H1 (cell line): ENCODE measurements at regions not wholly inside any gene's neighbourhood (a gene's known extent, or its start where the extent isn't known, plus 50 kb on each side); places are given as distances from the start of the nearest gene placed in this dataset.

Experiments used
- CTCF ChIA-PET: fragments of 300-600 bp; sonication (Branson Sonifier 250); formaldehyde crosslinking; loops from one replicate; lab custom pipeline; 2021; ENCODE audit not compliant: partially characterized antibody; lab: Charles Lee
- POLR2A ChIA-PET: fragments of 300-600 bp; sonication (Branson Sonifier 250); formaldehyde crosslinking; loops from one replicate; lab custom pipeline; 2021; ENCODE audit warnings: inconsistent platforms; ENCODE audit not compliant: partially characterized antibody; lab: Charles Lee
- DNase-seq, 2 experiments: peaks; one replicate each; pipeline versions ENCODE4 v3.0.0 to v3.0.0-alpha.2; 2010 to 2022; ENCODE audit warnings: low spot score in 2 of 2, low read depth in 1 of 2, mixed read lengths in 1 of 2
- FAIRE-seq: peaks from 2 replicates; lab custom pipeline; 2011; peaks lifted over from hg19 to GRCh38; lab: Jason Lieb, UNC
- H2AFZ ChIP-seq: 2 replicates; pipeline ENCODE4 v1.8.1; 2012; ENCODE audit warnings: low read length, inconsistent platforms
- H2AK5ac ChIP-seq: 2 replicates; pipeline ENCODE4 v1.6.1; 2013; ENCODE audit warnings: low read depth, low read length
- H2BK120ac ChIP-seq: replicated peaks from 2 replicates; pipeline ENCODE3; 2013; ENCODE audit warnings: low read depth, low read length, inconsistent platforms
- H2BK12ac ChIP-seq: 2 replicates; pipeline ENCODE4 v1.6.1; 2013; ENCODE audit warnings: low read depth, low read length
- H2BK15ac ChIP-seq: 2 replicates; pipeline ENCODE4 v1.6.1; 2013; ENCODE audit warnings: low read length
- H2BK20ac ChIP-seq: 2 replicates; pipeline ENCODE4 v1.6.1; 2013; ENCODE audit warnings: low read length
- H2BK5ac ChIP-seq: 2 replicates; pipeline ENCODE4 v1.6.1; 2013; ENCODE audit warnings: low read depth, low read length
- H3K14ac ChIP-seq: 2 replicates; pipeline ENCODE4 v1.6.1; 2013; ENCODE audit warnings: inconsistent platforms; ENCODE audit not compliant: insufficient read length
- H3K18ac ChIP-seq: 2 replicates; pipeline ENCODE4 v1.6.1; 2013; ENCODE audit warnings: low read length; ENCODE audit errors: extremely low read depth
- H3K23ac ChIP-seq: 2 replicates; pipeline ENCODE4 v1.6.1; 2013; ENCODE audit warnings: inconsistent platforms; ENCODE audit not compliant: insufficient read length
- H3K23me2 ChIP-seq: 2 replicates; pipeline ENCODE4 v1.6.1; 2013; ENCODE audit warnings: low read depth, low read length
- H3K27ac ChIP-seq: 2 replicates; pipeline ENCODE4 v1.6.1; 2011; ENCODE audit warnings: low read depth, low read length, inconsistent platforms
- H3K27me3 ChIP-seq, 4 experiments: replicated peaks in 1 of 4; 1 replicate in 1 of 4; 2 replicates in 3 of 4; pipeline versions ENCODE4 v1.6.1 to v1.8.1; 2011 to 2013; ENCODE audit warnings: low read length in 3 of 4, mild to moderate bottlenecking in 3 of 4, inconsistent platforms in 2 of 4, mixed read lengths in 2 of 4, moderate library complexity in 1 of 4; ENCODE audit not compliant: control insufficient read depth in 3 of 4, insufficient read depth in 3 of 4; ENCODE audit errors: extremely low read depth in 1 of 4
- H3K36me3 ChIP-seq, 4 experiments: 2 replicates each; pipeline versions ENCODE4 v1.6.1 to v1.8.1; 2011 to 2013; ENCODE audit warnings: mild to moderate bottlenecking in 4 of 4, low read length in 3 of 4, moderate library complexity in 2 of 4, control low read depth in 1 of 4, inconsistent platforms in 1 of 4; ENCODE audit not compliant: insufficient read depth in 4 of 4, control insufficient read depth in 2 of 4
- H3K4ac ChIP-seq: replicated peaks from 2 replicates; pipeline ENCODE3; 2013; ENCODE audit warnings: low read length, low read depth, mixed read lengths, inconsistent platforms; ENCODE audit not compliant: insufficient read length
- H3K4me1 ChIP-seq, 4 experiments: replicated peaks in 1 of 4; 1 replicate in 1 of 4; 2 replicates in 3 of 4; pipeline versions ENCODE4 v1.6.1 to v1.8.1; 2011 to 2013; ENCODE audit warnings: low read length in 3 of 4, inconsistent platforms in 2 of 4, mixed read lengths in 1 of 4; ENCODE audit not compliant: insufficient read depth in 4 of 4, control insufficient read depth in 3 of 4
- H3K4me2 ChIP-seq, 2 experiments: 2 replicates each; pipeline versions ENCODE4 v1.6.1 to v1.8.1; 2011 to 2013; ENCODE audit warnings: low read depth in 2 of 2, low read length in 2 of 2, control low read depth in 1 of 2, inconsistent platforms in 1 of 2, mild to moderate bottlenecking in 1 of 2; ENCODE audit not compliant: insufficient read depth in 1 of 2
- H3K4me3 ChIP-seq, 4 experiments: fragments of 200-600, 300-600 bp in 1 of 4; sonication (generic), shearing (Covaris generic), sonication (Bioruptor Twin) in 1 of 4; 2 replicates each; pipeline versions ENCODE4 v1.5.1 to v1.8.1; 2011 to 2016; ENCODE audit warnings: low read length in 4 of 4, low read depth in 3 of 4, control low read depth in 2 of 4, inconsistent platforms in 2 of 4, mild to moderate bottlenecking in 2 of 4, mixed read lengths in 1 of 4, moderate library complexity in 1 of 4; ENCODE audit not compliant: insufficient read depth in 2 of 4; ENCODE audit errors: extremely low read depth in 1 of 4
- H3K56ac ChIP-seq: replicated peaks from 2 replicates; pipeline ENCODE3; 2013; ENCODE audit warnings: low read depth, mild to moderate bottlenecking, mixed read lengths, low read length, inconsistent platforms; ENCODE audit not compliant: insufficient read length
- H3K79me1 ChIP-seq: 2 replicates; pipeline ENCODE4 v1.6.1; 2013; ENCODE audit warnings: low read depth, low read length, control low read depth
- H3K79me2 ChIP-seq, 2 experiments: 2 replicates each; pipeline versions ENCODE4 v1.6.1 to v1.8.1; 2012 to 2013; ENCODE audit warnings: low read length in 2 of 2, mild to moderate bottlenecking in 2 of 2, inconsistent platforms in 1 of 2; ENCODE audit not compliant: insufficient read depth in 2 of 2, control insufficient read depth in 1 of 2
- H3K9ac ChIP-seq, 4 experiments: replicated peaks in 1 of 4; 1 replicate in 1 of 4; 2 replicates in 3 of 4; pipeline versions ENCODE4 v1.6.1 to v1.8.1; 2011 to 2013; ENCODE audit warnings: low read depth in 3 of 4, low read length in 3 of 4, control low read depth in 2 of 4, mild to moderate bottlenecking in 2 of 4, moderate library complexity in 2 of 4, inconsistent platforms in 1 of 4; ENCODE audit errors: extremely low read depth in 1 of 4
- H3K9me3 ChIP-seq, 2 experiments: 2 replicates each; pipeline versions ENCODE4 v1.6.1 to v1.8.1; 2012 to 2013; ENCODE audit warnings: mild to moderate bottlenecking in 2 of 2, moderate library complexity in 2 of 2, control low read depth in 1 of 2, inconsistent platforms in 1 of 2, low read depth in 1 of 2, low read length in 1 of 2, mixed read lengths in 1 of 2; ENCODE audit not compliant: insufficient read depth in 2 of 2
- H4K20me1 ChIP-seq, 2 experiments: replicated peaks in 1 of 2; 2 replicates each; pipeline versions ENCODE3 to v1.8.1; 2011 to 2013; ENCODE audit warnings: inconsistent platforms in 2 of 2, low read length in 2 of 2, mild to moderate bottlenecking in 1 of 2; ENCODE audit not compliant: insufficient read depth in 2 of 2, control insufficient read depth in 1 of 2
- H4K5ac ChIP-seq: 2 replicates; pipeline ENCODE4 v1.6.1; 2013; ENCODE audit warnings: low read length, low read depth, mixed read lengths, inconsistent platforms; ENCODE audit not compliant: insufficient read length
- H4K8ac ChIP-seq: 2 replicates; pipeline ENCODE4 v1.8.0; 2013; ENCODE audit warnings: mild to moderate bottlenecking, moderate library complexity, low read length, inconsistent platforms; ENCODE audit not compliant: insufficient read depth; ENCODE audit errors: extremely low read depth
- H4K91ac ChIP-seq: replicated peaks from 2 replicates; pipeline ENCODE3; 2013; ENCODE audit warnings: low read length, mixed read lengths, inconsistent platforms; ENCODE audit not compliant: insufficient read length
- BACH1 ChIP-seq: IDR thresholded peaks from 2 replicates; pipeline ENCODE4 v1.6.1; 2012; ENCODE audit warnings: low read length, improper control_type of control experiment
- CEBPB ChIP-seq: IDR thresholded peaks from 2 replicates; pipeline ENCODE4 v1.6.1; 2012; ENCODE audit warnings: low read depth, low read length
- CHD1 ChIP-seq: IDR thresholded peaks from 2 replicates; pipeline ENCODE4 v1.6.1; 2012; ENCODE audit warnings: low read depth, low read length, improper control_type of control experiment
- RBBP5 ChIP-seq: IDR thresholded peaks from 2 replicates; pipeline ENCODE4 v1.7.1; 2012; ENCODE audit warnings: low read depth, mild to moderate bottlenecking, inconsistent platforms, low read length, moderate library complexity, borderline replicate concordance
- RFX5 ChIP-seq: IDR thresholded peaks from 2 replicates; pipeline ENCODE4 v1.6.1; 2011; ENCODE audit warnings: low read depth, low read length, improper control_type of control experiment, borderline replicate concordance
- RXRA ChIP-seq: IDR thresholded peaks from 2 replicates; pipeline ENCODE4 v1.6.1; 2011; ENCODE audit warnings: low read depth, mild to moderate bottlenecking, low read length, moderate library complexity; ENCODE audit not compliant: insufficient read depth
- SAP30 ChIP-seq: fragments of 300-600 bp; sonication (generic); IDR thresholded peaks from 2 replicates; pipeline ENCODE4 v1.7.1; 2012; ENCODE audit warnings: low read length, moderate library complexity, mild to moderate bottlenecking, inconsistent platforms; ENCODE audit not compliant: insufficient read depth, insufficient replicate concordance
- SP4 ChIP-seq: IDR thresholded peaks from 2 replicates; pipeline ENCODE4 v1.6.1; 2012; ENCODE audit warnings: low read length, inconsistent platforms
- TBP ChIP-seq: IDR thresholded peaks from 2 replicates; pipeline ENCODE4 v1.6.1; 2011; ENCODE audit warnings: low read depth, low read length, improper control_type of control experiment
- WGBS, 2 experiments: shearing (Covaris generic) in 1 of 2; methylation state at CpG; one replicate each; pipeline versions ENCODE4 v1.1.6 to v1.1.7; 2013 to 2015; ENCODE audit warnings: low lambda C conversion rate in 2 of 2, mixed read lengths in 2 of 2, inconsistent platforms in 1 of 2, low coverage in 1 of 2, missing lambda C conversion rate in 1 of 2; ENCODE audit not compliant: insufficient replicate concordance in 2 of 2, insufficient coverage in 1 of 2, insufficient read length in 1 of 2; ENCODE audit errors: extremely low coverage in 1 of 2, missing lambda C conversion rate in 1 of 2; 5-methylcytosine and 5-hydroxymethylcytosine counted together
- TF ChIP-seq, protein P1 (sequence below), 3 experiments: IDR thresholded peaks; 1 replicate in 2 of 3; 2 replicates in 1 of 3; pipeline versions ENCODE4 v1.5.1 to v1.6.1; 2011; ENCODE audit warnings: low read length in 3 of 3, mild to moderate bottlenecking in 3 of 3, inconsistent platforms in 2 of 3, low read depth in 1 of 3, moderate library complexity in 1 of 3; ENCODE audit not compliant: insufficient read depth in 1 of 3; ENCODE audit errors: control extremely low read depth in 1 of 3

DNA sequence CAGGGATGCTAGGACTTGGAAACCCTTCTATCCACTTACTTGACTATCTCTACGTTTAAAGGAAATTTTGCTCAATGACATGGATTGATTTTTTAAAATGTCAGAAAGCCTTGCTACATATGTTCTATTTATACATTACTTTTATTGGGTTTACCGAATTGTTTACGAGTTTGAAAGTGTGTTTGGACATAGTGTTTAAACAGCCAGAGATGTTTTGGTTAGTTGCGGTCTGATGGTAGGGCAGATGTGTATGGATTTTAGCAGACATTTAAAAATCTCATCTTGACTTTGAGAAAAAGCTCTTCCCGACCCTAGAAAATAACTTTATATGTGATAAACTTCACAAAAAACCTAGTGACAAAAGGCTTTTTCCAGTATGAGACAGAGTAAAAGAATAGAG, 513.7 kb downstream of the PLA2G4A start:
- Histone ChIP-seq H3K23me2 (no peaks in the 10 kb centered on the region), H3K23ac (no peak overlapping the region), H3K36me3 (no peaks in the 10 kb centered on the region), H4K20me1 (no peaks in the 10 kb centered on the region), H2BK20ac (no peak overlapping the region), H3K14ac (no peak overlapping the region), H3K4me2 (no peak overlapping the region), H3K18ac (no peak overlapping the region), H3K27ac (no peak overlapping the region), H3K79me2 (no peaks in the 10 kb centered on the region), H3K9ac (no peak overlapping the region), H3K56ac (no peak overlapping the region), H3K79me1 (no peaks in the 10 kb centered on the region), H4K5ac (no peak overlapping the region), H3K4me1 (peaks cover 0 to 5% (median 0%) of the 10 kb centered on the region in 4 experiments; a peak in 1 of 7 replicates), H2BK5ac (no peak overlapping the region), H3K4me3 (no peak overlapping the region), H4K8ac (no peak overlapping the region), H2BK12ac (no peak overlapping the region), H3K27me3 (no peaks in the 10 kb centered on the region), H3K4ac (no peak overlapping the region), H2AFZ (no peak overlapping the region), H3K9me3 (no peaks in the 10 kb centered on the region), H2BK120ac (no peak overlapping the region), H2AK5ac (no peak overlapping the region), H2BK15ac (no peak overlapping the region), H4K91ac (no peak overlapping the region)
- POLR2A ChIA-PET, result no interaction called here
- WGBS, 2 experiments, result 81% methylated on average over 5 of the region's 5 CpGs; no CpG with 5 or more reads in 1 of the 2 experiments
- TF ChIP-seq SP4 (no peak), RXRA (no peak), CHD1 (no peak), BACH1 (no peak), RBBP5 (no peak), CEBPB (no peak), RFX5 (no peak), TBP (no peak), SAP30 (no peak)
- TF ChIP-seq, protein P1, sequence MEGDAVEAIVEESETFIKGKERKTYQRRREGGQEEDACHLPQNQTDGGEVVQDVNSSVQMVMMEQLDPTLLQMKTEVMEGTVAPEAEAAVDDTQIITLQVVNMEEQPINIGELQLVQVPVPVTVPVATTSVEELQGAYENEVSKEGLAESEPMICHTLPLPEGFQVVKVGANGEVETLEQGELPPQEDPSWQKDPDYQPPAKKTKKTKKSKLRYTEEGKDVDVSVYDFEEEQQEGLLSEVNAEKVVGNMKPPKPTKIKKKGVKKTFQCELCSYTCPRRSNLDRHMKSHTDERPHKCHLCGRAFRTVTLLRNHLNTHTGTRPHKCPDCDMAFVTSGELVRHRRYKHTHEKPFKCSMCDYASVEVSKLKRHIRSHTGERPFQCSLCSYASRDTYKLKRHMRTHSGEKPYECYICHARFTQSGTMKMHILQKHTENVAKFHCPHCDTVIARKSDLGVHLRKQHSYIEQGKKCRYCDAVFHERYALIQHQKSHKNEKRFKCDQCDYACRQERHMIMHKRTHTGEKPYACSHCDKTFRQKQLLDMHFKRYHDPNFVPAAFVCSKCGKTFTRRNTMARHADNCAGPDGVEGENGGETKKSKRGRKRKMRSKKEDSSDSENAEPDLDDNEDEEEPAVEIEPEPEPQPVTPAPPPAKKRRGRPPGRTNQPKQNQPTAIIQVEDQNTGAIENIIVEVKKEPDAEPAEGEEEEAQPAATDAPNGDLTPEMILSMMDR (IDR thresholded peaks at IDR 0.05; ENCODE audit: control extremely low read depth in 1 of 3, insufficient read depth in 1 of 3, low read depth in 1 of 3, low read length in 3 of 3), result no peak
- DNase-seq, result no peak
- FAIRE-seq, result no peak
- CTCF ChIA-PET, result no interaction called here
